Lower lobe of right lung (tissue), 2 donors: ENCODE measurements at regions not wholly inside any gene's neighbourhood (a gene's known extent, or its start where the extent isn't known, plus 50 kb on each side); places are given as distances from the start of the nearest gene placed in this dataset.

ENCODE experiments used
- ATAC-seq, 2 donors: fragments of 200-7000 bp; cut with Tn5 transposase; one replicate each; pipeline ENCODE4 v1.9.1; 2020 to 2022; ENCODE audit warnings: mild to moderate bottlenecking in 2 of 2, moderate library complexity in 2 of 2
- DNase-seq: peaks from one replicate; pipeline ENCODE4 v3.0.0-alpha.2; 2020
- H3K27ac ChIP-seq: fragments of 200-600 bp; one replicate; pipeline ENCODE4 v1.8.0; 2022
- H3K27me3 ChIP-seq: fragments of 200-600 bp; one replicate; pipeline ENCODE4 v1.8.0; 2022; ENCODE audit warnings: low read depth
- H3K36me3 ChIP-seq: fragments of 200-600 bp; one replicate; pipeline ENCODE4 v1.8.0; 2022; ENCODE audit warnings: mild to moderate bottlenecking
- H3K4me1 ChIP-seq: fragments of 200-600 bp; one replicate; pipeline ENCODE4 v1.8.0; 2022
- H3K4me3 ChIP-seq: fragments of 200-600 bp; one replicate; pipeline ENCODE4 v1.8.0; 2022; ENCODE audit warnings: mild to moderate bottlenecking
- H3K9me3 ChIP-seq: fragments of 200-600 bp; one replicate; pipeline ENCODE4 v1.8.0; 2022
- intact Hi-C: fragments of 100-400 bp; cut with DNase I; formaldehyde crosslinking; loops from one replicate; pipeline ENCODE4 v1.11.0; 2022
- TF ChIP-seq, protein P1 (sequence below): fragments of 200-600 bp; IDR thresholded peaks from one replicate; pipeline ENCODE4 v1.8.0; 2022; ENCODE audit warnings: antibody characterized with exemption, mild to moderate bottlenecking
- donor health status: DM: no; HTN: yes; CAD: no; lungs with severe emphysema.

DNA sequence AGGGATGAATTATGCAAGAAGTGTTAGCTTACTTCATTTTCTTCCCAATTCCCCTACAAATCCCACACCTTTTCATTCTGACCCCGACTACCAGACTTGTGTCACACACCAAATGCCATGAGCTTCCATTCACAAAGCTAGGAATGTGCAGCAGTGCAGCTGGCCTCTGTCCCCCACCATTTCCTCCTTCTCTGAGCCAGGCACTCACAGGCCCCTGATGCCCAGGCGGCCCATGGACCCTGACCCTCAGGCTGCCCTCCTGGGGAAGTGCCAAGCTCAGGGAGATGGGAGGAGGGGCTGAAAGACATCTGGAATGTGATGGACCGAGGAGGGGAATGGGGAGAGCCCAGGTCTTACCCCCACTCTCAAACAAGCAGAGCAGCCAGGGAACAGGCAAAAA lies 67.0 kb upstream of the BCOR start:
- Histone ChIP-seq H3K36me3 (no peaks in the 10 kb centered on the region), H3K27me3 (no peaks in the 10 kb centered on the region), H3K9me3 (no peaks in the 10 kb centered on the region), H3K4me1 (peaks cover 16% of the 10 kb centered on the region), H3K4me3 (no peak overlapping the region), H3K27ac (no peak overlapping the region)
- DNase-seq: no peak
- TF ChIP-seq, protein P1, sequence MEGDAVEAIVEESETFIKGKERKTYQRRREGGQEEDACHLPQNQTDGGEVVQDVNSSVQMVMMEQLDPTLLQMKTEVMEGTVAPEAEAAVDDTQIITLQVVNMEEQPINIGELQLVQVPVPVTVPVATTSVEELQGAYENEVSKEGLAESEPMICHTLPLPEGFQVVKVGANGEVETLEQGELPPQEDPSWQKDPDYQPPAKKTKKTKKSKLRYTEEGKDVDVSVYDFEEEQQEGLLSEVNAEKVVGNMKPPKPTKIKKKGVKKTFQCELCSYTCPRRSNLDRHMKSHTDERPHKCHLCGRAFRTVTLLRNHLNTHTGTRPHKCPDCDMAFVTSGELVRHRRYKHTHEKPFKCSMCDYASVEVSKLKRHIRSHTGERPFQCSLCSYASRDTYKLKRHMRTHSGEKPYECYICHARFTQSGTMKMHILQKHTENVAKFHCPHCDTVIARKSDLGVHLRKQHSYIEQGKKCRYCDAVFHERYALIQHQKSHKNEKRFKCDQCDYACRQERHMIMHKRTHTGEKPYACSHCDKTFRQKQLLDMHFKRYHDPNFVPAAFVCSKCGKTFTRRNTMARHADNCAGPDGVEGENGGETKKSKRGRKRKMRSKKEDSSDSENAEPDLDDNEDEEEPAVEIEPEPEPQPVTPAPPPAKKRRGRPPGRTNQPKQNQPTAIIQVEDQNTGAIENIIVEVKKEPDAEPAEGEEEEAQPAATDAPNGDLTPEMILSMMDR: no peak
- intact Hi-C loops: no loop called here
- no peak for ATAC-seq

DNA sequence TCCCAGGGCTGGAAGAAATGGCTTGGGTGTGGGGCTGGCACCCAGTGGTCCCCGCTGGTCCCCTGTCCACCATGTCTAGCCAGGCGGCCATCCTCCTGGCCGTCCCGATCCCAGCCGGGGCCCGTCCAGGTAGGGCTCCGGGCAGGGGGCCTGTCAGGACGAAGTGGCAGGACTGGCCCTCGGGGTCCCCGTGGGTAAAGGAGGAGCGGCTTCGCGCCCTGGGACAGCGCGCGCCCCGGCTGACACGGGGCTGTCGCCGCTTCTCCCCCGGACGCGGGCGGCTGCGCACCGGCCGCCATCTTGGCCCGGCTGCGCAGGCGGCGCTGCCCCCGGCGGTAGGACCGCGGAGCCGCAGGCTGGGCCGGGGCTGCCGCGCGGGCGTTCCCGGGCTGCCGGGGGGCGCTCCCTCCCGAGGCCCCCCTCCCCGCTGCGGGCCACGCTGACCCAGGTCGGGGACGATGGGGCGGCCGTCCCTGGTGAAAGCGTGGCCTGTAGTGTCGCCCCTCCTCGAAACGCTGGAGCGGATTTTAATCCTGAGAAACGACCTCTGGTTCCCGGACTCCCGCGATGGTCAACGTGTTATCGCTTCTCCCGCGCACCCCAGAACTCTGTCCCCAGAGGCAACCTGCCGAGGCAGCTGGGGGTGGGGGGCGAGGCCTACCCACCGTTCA lies 60.4 kb upstream of the BCOR start:
- peaks cover 8% of the 10 kb centered on the region for H3K4me1 ChIP-seq
- H3K9me3 ChIP-seq: no peaks in the 10 kb centered on the region
- ATAC-seq (peak; percentile 75 to 77), DNase-seq (peak; percentile 54)
- H3K27me3 ChIP-seq: no peaks in the 10 kb centered on the region
- intact Hi-C loops: no loop called here
- no peaks in the 10 kb centered on the region for H3K36me3 ChIP-seq
- TF ChIP-seq, protein P1: peak; percentile 34
- peak overlapping the region; percentile 79 for H3K27ac ChIP-seq
- H3K4me3 ChIP-seq: peak overlapping the region; percentile 53

DNA sequence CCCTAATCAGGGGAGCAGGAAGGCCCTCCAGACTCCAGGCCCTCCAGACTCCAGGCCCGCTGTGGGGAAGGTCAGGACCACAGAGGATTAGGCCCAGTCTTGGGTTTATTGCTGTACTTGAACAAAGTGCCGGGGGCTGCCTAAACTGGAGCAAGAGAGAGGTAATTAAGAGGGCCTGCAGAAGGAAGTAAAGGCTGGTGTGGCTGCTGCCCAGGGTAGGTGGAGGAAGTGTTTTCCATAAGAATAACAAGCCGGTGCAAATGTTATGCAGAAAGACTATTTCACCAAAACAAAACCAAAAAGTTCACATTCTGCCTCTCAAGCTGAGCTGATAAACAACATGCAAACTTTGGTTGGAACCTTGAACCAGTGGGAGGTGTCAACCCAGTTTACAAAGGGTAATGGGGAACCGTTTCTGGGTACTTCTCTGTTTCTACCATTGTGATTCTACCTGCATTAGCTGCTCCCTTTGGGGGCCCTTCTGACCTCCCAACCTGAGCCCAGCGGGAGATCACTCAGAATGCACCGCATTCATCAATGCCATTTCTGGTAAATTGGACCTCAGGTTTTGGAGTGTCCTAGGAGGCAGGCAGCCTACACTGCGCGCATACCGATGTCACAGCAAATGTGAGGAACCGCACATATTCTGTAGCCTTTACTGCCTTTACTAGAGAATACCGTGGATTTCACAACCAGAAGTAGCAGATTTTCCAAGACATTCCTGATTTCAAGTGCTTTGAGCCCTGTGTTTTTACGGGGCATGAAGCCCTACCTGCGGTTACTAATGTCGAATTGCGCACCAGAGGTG lies 59.7 kb upstream of the BCOR start:
- TF ChIP-seq, protein P1: no peak
- Histone ChIP-seq H3K27ac (peak overlapping the region; percentile 79), H3K4me3 (peak overlapping the region; percentile 53), H3K9me3 (no peaks in the 10 kb centered on the region), H3K4me1 (peaks cover 9% of the 10 kb centered on the region), H3K27me3 (no peaks in the 10 kb centered on the region), H3K36me3 (no peaks in the 10 kb centered on the region)
- ATAC-seq (no peak), DNase-seq (no peak)
- intact Hi-C loops: no loop called here

DNA sequence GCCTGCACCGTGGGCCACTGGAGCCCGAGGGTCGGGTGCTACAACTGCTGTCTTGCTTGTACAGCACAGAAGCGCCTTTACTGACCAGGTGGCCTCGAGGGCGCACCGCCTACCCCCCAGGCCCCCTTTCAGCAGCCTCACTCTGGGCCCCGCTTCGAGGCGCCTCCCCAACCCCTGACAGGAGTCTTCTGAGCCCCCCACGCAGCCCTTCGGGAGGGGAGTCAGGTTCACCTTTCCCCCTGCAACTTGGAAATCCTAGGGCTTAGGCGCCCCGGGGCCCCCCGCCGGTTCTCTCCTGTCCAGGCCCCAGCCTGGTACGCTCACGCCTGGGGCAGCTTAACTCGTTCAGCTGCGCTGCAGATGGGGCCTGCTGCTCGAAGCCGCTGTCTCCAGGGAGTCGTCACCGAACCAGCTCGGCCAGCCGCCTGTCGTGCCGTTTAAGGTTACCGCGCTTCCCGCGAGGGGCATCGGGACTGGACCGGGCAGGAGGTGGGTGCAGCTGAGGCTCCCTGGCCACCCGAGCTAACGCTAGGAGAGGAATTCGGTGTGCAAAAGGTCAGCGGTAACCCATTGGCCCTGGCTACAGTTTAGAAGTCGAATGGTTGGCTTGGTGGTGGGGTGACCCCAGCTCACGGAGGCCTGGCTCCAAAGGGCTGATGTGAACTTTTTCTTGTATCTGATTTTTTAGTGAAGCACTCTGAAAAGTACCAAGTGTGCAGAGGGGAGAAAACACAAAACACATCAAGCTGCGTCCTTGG lies 58.9 kb upstream of the BCOR start:
- DNase-seq (no peak), ATAC-seq (no peak)
- Histone ChIP-seq H3K9me3 (no peaks in the 10 kb centered on the region), H3K27ac (no peak overlapping the region), H3K36me3 (no peaks in the 10 kb centered on the region), H3K27me3 (no peaks in the 10 kb centered on the region), H3K4me1 (peaks cover 14% of the 10 kb centered on the region), H3K4me3 (no peak overlapping the region)
- intact Hi-C loops: no loop called here
- TF ChIP-seq, protein P1: no peak

DNA sequence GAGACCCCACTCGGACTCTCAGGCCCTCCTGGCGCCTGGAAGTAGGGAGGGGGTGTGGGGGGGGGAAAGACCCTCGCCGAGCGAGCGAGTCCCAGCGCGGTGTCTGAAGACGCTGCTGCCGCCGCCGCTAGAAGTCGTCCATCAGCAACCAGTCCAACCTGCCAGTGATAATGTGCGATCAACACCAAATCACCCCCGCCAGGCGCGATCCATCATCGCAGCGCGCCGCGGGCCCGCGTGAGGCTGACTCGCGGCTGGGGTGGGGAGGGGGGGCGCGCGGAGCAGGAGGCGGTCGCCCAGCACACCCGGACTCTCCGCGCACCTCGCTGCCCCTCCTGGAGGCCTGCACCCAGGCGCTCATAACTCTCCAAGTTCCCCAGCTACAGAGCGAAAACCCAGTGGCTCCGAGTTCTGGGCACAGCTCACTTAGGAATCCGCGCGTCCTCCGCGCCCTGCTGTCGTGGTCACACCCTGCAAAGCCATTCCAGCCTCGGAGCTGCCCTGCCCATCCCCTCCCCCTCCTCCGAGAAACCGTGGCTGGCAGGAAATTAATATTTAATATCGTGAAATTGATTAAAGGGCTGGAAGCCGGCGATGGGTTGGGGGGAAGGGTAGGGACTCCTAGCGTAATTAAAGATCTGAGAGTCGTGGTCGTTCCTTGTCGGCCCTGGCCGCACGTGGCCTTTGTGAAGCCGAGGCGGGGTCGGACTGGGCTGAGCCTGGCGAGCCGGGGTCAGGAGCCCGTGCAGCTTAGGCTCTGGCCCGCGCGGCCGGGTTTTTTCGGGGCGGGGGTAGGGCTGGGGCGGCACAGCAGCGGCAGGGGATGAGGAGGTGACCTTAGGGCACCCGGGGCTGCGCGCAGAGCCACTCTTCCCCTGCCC lies 58.1 kb upstream of the BCOR start:
- H3K4me1 ChIP-seq: peaks cover 14% of the 10 kb centered on the region
- H3K27me3 ChIP-seq: no peaks in the 10 kb centered on the region
- no peaks in the 10 kb centered on the region for H3K9me3 ChIP-seq
- peak overlapping the region; percentile 65 for H3K27ac ChIP-seq
- H3K4me3 ChIP-seq: peak overlapping the region; percentile 52
- TF ChIP-seq, protein P1: no peak
- DNase-seq: no peak
- intact Hi-C loops: no loop called here
- no peak for ATAC-seq
- no peaks in the 10 kb centered on the region for H3K36me3 ChIP-seq
